Mesenchymal stem cell (in vitro differentiated cells and primary cell): ENCODE measurements at regions not wholly inside any gene's neighbourhood (a gene's known extent, or its start where the extent isn't known, plus 50 kb on each side); places are given as distances from the start of the nearest gene placed in this dataset.

ENCODE experiments used
- DNase-seq: peaks from one replicate; pipeline ENCODE4 v3.0.0-alpha.2; 2013
- H2AFZ ChIP-seq: one replicate; pipeline ENCODE4 v1.6.1; 2013; ENCODE audit warnings: low read depth, mild to moderate bottlenecking, control low read depth, inconsistent platforms, low read length, moderate library complexity
- H2AK5ac ChIP-seq: 2 replicates; pipeline ENCODE4 v1.6.1; 2013; ENCODE audit warnings: low read length, moderate library complexity, mild to moderate bottlenecking, inconsistent platforms; ENCODE audit not compliant: severe bottlenecking
- H2BK120ac ChIP-seq: one replicate; pipeline ENCODE4 v1.6.1; 2013; ENCODE audit warnings: low read depth, mild to moderate bottlenecking, inconsistent platforms, low read length, moderate library complexity
- H2BK12ac ChIP-seq, 2 experiments: one replicate each; pipeline ENCODE4 v1.6.1; 2013; ENCODE audit warnings: inconsistent platforms in 2 of 2, low read length in 2 of 2, mild to moderate bottlenecking in 2 of 2, moderate library complexity in 2 of 2, control low read depth in 1 of 2
- H2BK15ac ChIP-seq: one replicate; pipeline ENCODE4 v1.6.1; 2013; ENCODE audit warnings: mild to moderate bottlenecking, low read depth, inconsistent platforms; ENCODE audit not compliant: poor library complexity, severe bottlenecking
- H2BK5ac ChIP-seq: 2 replicates; pipeline ENCODE4 v1.6.1; 2013; ENCODE audit warnings: low read depth, mild to moderate bottlenecking, low read length, control low read depth, inconsistent platforms; ENCODE audit not compliant: poor library complexity, severe bottlenecking
- H3K14ac ChIP-seq, 2 experiments: one replicate each; pipeline ENCODE4 v1.6.1; 2013; ENCODE audit warnings: inconsistent platforms in 2 of 2, low read length in 2 of 2, control low read depth in 1 of 2, mild to moderate bottlenecking in 1 of 2, moderate library complexity in 1 of 2
- H3K18ac ChIP-seq, 2 experiments: one replicate each; pipeline ENCODE4 v1.6.1; 2013; ENCODE audit warnings: inconsistent platforms in 2 of 2, low read length in 2 of 2, control low read depth in 1 of 2, low read depth in 1 of 2, mild to moderate bottlenecking in 1 of 2
- H3K23ac ChIP-seq, 2 experiments: one replicate each; pipeline ENCODE4 v1.6.1; 2013; ENCODE audit warnings: inconsistent platforms in 2 of 2, low read length in 2 of 2, mild to moderate bottlenecking in 2 of 2, moderate library complexity in 2 of 2, control low read depth in 1 of 2
- H3K27ac ChIP-seq: 2 replicates; pipeline ENCODE4 v1.5.1; 2013; ENCODE audit warnings: mild to moderate bottlenecking, moderate library complexity, low read length, control low read depth, inconsistent platforms; ENCODE audit not compliant: poor library complexity, severe bottlenecking
- H3K27me3 ChIP-seq, 2 experiments: 2 replicates each; pipeline versions ENCODE4 v1.6.1 to v1.7.0; 2013; ENCODE audit warnings: low read length in 2 of 2, mild to moderate bottlenecking in 2 of 2, moderate library complexity in 2 of 2, control low read depth in 1 of 2, inconsistent platforms in 1 of 2; ENCODE audit not compliant: control insufficient read depth in 1 of 2, insufficient read depth in 1 of 2
- H3K36me3 ChIP-seq, 2 experiments: 2 replicates each; pipeline versions ENCODE4 v1.6.1 to v1.7.0; 2013; ENCODE audit warnings: low read length in 2 of 2, control low read depth in 1 of 2, inconsistent platforms in 1 of 2, low read depth in 1 of 2, mild to moderate bottlenecking in 1 of 2; ENCODE audit not compliant: insufficient read depth in 2 of 2, control insufficient read depth in 1 of 2
- H3K4ac ChIP-seq, 2 experiments: one replicate each; pipeline ENCODE4 v1.6.1; 2013; ENCODE audit warnings: inconsistent platforms in 2 of 2, low read length in 2 of 2, mild to moderate bottlenecking in 2 of 2, moderate library complexity in 2 of 2, control low read depth in 1 of 2, low read depth in 1 of 2
- H3K4me1 ChIP-seq: 2 replicates; pipeline ENCODE4 v1.6.1; 2013; ENCODE audit warnings: low read depth, low read length, control low read depth; ENCODE audit not compliant: control insufficient read depth, insufficient read depth
- H3K4me2 ChIP-seq: 2 replicates; pipeline ENCODE4 v1.6.1; 2013; ENCODE audit warnings: low read length, mild to moderate bottlenecking, inconsistent platforms; ENCODE audit not compliant: poor library complexity, severe bottlenecking
- H3K4me3 ChIP-seq, 2 experiments: 2 replicates each; pipeline versions ENCODE4 v1.5.1 to v1.7.0; 2013; ENCODE audit warnings: low read length in 2 of 2, mild to moderate bottlenecking in 2 of 2, control low read depth in 1 of 2, low read depth in 1 of 2; ENCODE audit not compliant: insufficient read depth in 1 of 2
- H3K79me1 ChIP-seq: replicated peaks from 2 replicates; pipeline ENCODE4 v1.6.1; 2013; ENCODE audit warnings: mild to moderate bottlenecking, control low read depth, low read length, inconsistent platforms; ENCODE audit not compliant: poor library complexity, severe bottlenecking
- H3K9ac ChIP-seq: 2 replicates; pipeline ENCODE4 v1.7.0; 2013; ENCODE audit warnings: mild to moderate bottlenecking, low read length, moderate library complexity
- H3K9me3 ChIP-seq: 2 replicates; pipeline ENCODE4 v1.7.0; 2013; ENCODE audit warnings: mild to moderate bottlenecking, low read length; ENCODE audit not compliant: control insufficient read depth
- H4K8ac ChIP-seq: one replicate; pipeline ENCODE4 v1.6.1; 2013; ENCODE audit warnings: inconsistent platforms, mild to moderate bottlenecking, low read length, moderate library complexity
- H4K91ac ChIP-seq: one replicate; pipeline ENCODE4 v1.6.1; 2013; ENCODE audit warnings: mild to moderate bottlenecking, low read length, inconsistent platforms
- WGBS: methylation state at CpG from one replicate; pipeline ENCODE4 v1.1.7; 2013; ENCODE audit warnings: mixed read lengths; 5-methylcytosine and 5-hydroxymethylcytosine counted together

GRCh38 chr7:33748793-33749192 lies 156.5 kb upstream of the BMPER start:
- Histone ChIP-seq H3K4me1 (peaks cover 2% of the 10 kb centered on the region), H2BK12ac (no peak overlapping the region), H3K18ac (no peak overlapping the region), H3K9ac (no peak overlapping the region), H2BK5ac (no peak overlapping the region), H2BK15ac (no peak overlapping the region), H3K4ac (no peak overlapping the region), H3K36me3 (no peaks in the 10 kb centered on the region), H2AFZ (no peak overlapping the region), H3K9me3 (no peaks in the 10 kb centered on the region), H4K91ac (no peak overlapping the region), H2BK120ac (no peak overlapping the region), H2AK5ac (no peak overlapping the region), H3K27me3 (no peaks in the 10 kb centered on the region), H3K14ac (no peak overlapping the region), H3K27ac (no peak overlapping the region), H3K23ac (no peak overlapping the region), H4K8ac (no peak overlapping the region), H3K4me2 (no peak overlapping the region), H3K4me3 (no peak overlapping the region), H3K79me1 (no peaks in the 10 kb centered on the region)
- DNase-seq = no peak
- WGBS = 70% methylated on average over 4 of the region's 7 CpGs

DNA sequence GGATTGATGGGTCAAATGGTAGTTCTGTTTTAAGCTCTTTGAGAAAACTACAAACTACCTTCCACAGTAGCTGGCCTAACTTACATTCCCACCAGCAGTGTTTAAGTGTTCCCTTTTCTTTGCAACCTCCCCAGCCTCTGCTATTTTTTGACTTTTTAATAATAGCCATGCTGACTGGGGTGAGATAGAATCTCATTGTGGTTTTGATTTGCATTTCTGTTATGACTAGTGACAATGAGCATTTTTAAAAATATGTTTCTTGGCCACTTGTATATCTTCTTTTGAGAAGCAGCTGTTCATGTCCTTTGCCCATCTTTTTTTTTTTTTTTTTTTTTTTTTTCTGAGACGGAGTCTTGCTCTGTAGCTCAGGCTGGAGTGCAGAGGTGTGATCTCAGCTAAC lies 155.2 kb upstream of the BMPER start:
- Histone ChIP-seq H2BK15ac (no peak overlapping the region), H4K91ac (no peak overlapping the region), H2AK5ac (no peak overlapping the region), H3K4ac (no peak overlapping the region), H3K4me2 (no peak overlapping the region), H3K27ac (no peak overlapping the region), H3K79me1 (no peaks in the 10 kb centered on the region), H2AFZ (no peak overlapping the region), H3K18ac (no peak overlapping the region), H3K4me1 (peaks cover 2% of the 10 kb centered on the region), H3K27me3 (no peaks in the 10 kb centered on the region), H2BK120ac (no peak overlapping the region), H3K23ac (no peak overlapping the region), H2BK5ac (no peak overlapping the region), H3K4me3 (no peak overlapping the region), H3K36me3 (no peaks in the 10 kb centered on the region), H4K8ac (no peak overlapping the region), H3K14ac (no peak overlapping the region), H3K9me3 (no peaks in the 10 kb centered on the region), H3K9ac (no peak overlapping the region), H2BK12ac (no peak overlapping the region)
- 83% methylated on average over 1 of the region's 1 CpG for WGBS
- DNase-seq = no peak

DNA sequence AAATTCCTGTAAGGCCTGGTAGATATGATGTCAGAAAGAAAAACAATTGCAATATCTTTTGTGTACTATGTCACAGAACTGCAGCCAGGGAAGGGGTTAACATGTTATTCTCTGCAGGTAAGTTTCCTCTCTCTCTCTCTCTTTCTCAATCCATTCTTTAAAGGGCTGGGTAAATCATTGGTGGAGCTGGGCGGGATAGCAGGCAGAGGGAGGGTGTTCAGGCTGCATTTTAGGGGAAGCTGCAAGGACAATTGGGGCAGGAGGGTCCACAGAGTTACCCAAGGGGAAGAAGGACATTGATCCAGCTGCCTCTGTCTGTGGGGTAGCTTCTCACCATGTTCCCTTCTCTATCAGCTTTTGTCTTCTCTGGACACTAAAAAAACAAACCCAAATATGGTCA lies 153.9 kb upstream of the BMPER start:
- no peak overlapping the region for H3K18ac ChIP-seq
- H2BK5ac ChIP-seq = no peak overlapping the region
- no peaks in the 10 kb centered on the region for H3K9me3 ChIP-seq
- no peaks in the 10 kb centered on the region for H3K27me3 ChIP-seq
- H3K4ac ChIP-seq = no peak overlapping the region
- 60% methylated on average over 1 of the region's 1 CpG for WGBS
- no peak overlapping the region for H3K9ac ChIP-seq
- H2BK15ac ChIP-seq = no peak overlapping the region
- H3K23ac ChIP-seq = no peak overlapping the region
- peaks cover 2% of the 10 kb centered on the region for H3K4me1 ChIP-seq
- H3K4me2 ChIP-seq = no peak overlapping the region
- no peak overlapping the region for H2BK120ac ChIP-seq
- no peak overlapping the region for H4K8ac ChIP-seq
- H3K27ac ChIP-seq = no peak overlapping the region
- no peak overlapping the region for H2AFZ ChIP-seq
- no peaks in the 10 kb centered on the region for H3K36me3 ChIP-seq
- no peaks in the 10 kb centered on the region for H3K79me1 ChIP-seq
- no peak overlapping the region for H3K14ac ChIP-seq
- H2AK5ac ChIP-seq = no peak overlapping the region
- DNase-seq = no peak
- H3K4me3 ChIP-seq = no peak overlapping the region
- H4K91ac ChIP-seq = no peak overlapping the region
- no peak overlapping the region for H2BK12ac ChIP-seq

DNA sequence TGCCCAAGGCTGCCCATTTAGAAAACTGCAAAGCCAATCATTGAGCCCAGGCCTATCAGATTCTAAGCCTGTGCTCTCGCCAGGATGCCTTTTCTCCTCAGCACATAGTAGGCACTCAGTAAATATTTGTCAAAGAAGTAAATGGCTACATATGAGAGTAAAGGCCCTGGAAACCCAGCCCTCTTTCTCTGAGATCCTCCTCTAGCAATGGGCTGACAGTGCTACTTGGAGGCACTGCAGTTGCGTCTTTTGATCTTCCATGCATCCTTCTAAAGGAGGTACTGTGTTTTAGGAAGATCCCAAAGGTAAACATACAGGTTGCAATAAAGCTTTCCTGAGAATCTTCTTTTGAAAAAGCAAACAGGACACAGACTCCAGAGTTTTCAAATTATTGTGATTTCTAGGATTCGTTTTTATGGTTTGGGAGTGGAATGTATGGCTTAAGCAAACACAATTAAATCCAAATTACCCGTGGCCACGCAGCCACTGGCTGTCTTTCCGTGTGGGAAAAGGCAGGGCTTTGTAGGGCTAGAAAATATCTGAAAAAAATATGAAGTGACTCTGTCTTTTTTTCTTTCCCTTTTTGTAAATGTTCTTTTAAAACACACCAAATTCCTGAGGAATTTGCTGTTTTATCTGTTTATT lies 151.3 kb upstream of the BMPER start:
- no peak overlapping the region for H2AK5ac ChIP-seq
- no peak overlapping the region for H3K18ac ChIP-seq
- H3K9me3 ChIP-seq = no peaks in the 10 kb centered on the region
- H3K79me1 ChIP-seq = no peaks in the 10 kb centered on the region
- H3K9ac ChIP-seq = peak overlapping the region; percentile 25
- H3K23ac ChIP-seq = no peak overlapping the region
- H3K27ac ChIP-seq = no peak overlapping the region
- WGBS = 73% methylated on average over 3 of the region's 6 CpGs
- peaks cover 2% of the 10 kb centered on the region for H3K4me1 ChIP-seq
- no peak overlapping the region for H2BK120ac ChIP-seq
- H2BK5ac ChIP-seq = no peak overlapping the region
- no peaks in the 10 kb centered on the region for H3K27me3 ChIP-seq
- no peak for DNase-seq
- no peak overlapping the region for H3K14ac ChIP-seq
- H3K36me3 ChIP-seq = no peaks in the 10 kb centered on the region
- no peak overlapping the region for H3K4me3 ChIP-seq
- no peak overlapping the region for H4K8ac ChIP-seq
- no peak overlapping the region for H2AFZ ChIP-seq
- peak overlapping the region in 1 of 2 experiments; percentile 42 for H2BK12ac ChIP-seq
- no peak overlapping the region for H4K91ac ChIP-seq
- no peak overlapping the region for H2BK15ac ChIP-seq
- no peak overlapping the region for H3K4ac ChIP-seq
- no peak overlapping the region for H3K4me2 ChIP-seq
